Adipocyte (in vitro differentiated cells): ENCODE measurements at regions not wholly inside any gene's neighbourhood (a gene's known extent, or its start where the extent isn't known, plus 50 kb on each side); places are given as distances from the start of the nearest gene placed in this dataset.

Source experiments
- DNase-seq: peaks from one replicate; pipeline ENCODE4 v3.0.0-alpha.2; 2015; ENCODE audit warnings: low read depth
- H3K27me3 ChIP-seq: replicated peaks from 2 replicates; pipeline ENCODE4 v1.7.0; 2013; ENCODE audit warnings: mild to moderate bottlenecking, low read length, moderate library complexity; ENCODE audit not compliant: control insufficient read depth, insufficient read depth
- H3K36me3 ChIP-seq: 2 replicates; pipeline ENCODE4 v1.7.0; 2013; ENCODE audit warnings: low read length, mild to moderate bottlenecking, moderate library complexity; ENCODE audit not compliant: control insufficient read depth, insufficient read depth, severe bottlenecking
- H3K4me1 ChIP-seq: 2 replicates; pipeline ENCODE4 v1.7.0; 2013; ENCODE audit warnings: mild to moderate bottlenecking, low read length, moderate library complexity; ENCODE audit not compliant: control insufficient read depth, insufficient read depth
- H3K4me3 ChIP-seq: 2 replicates; pipeline ENCODE4 v1.7.0; 2013; ENCODE audit warnings: mild to moderate bottlenecking, low read length, moderate library complexity
- H3K9ac ChIP-seq: 2 replicates; pipeline ENCODE4 v1.7.0; 2013; ENCODE audit warnings: mild to moderate bottlenecking, low read length, moderate library complexity
- H3K9me3 ChIP-seq: 2 replicates; pipeline ENCODE4 v1.7.0; 2013; ENCODE audit warnings: mild to moderate bottlenecking, low read length, moderate library complexity; ENCODE audit not compliant: control insufficient read depth

- DNase-seq: no peak
- Histone ChIP-seq H3K4me3 (no peak overlapping the region), H3K9ac (no peak overlapping the region), H3K27me3 (peaks cover 3% of the 10 kb centered on the region), H3K36me3 (no peaks in the 10 kb centered on the region), H3K4me1 (no peaks in the 10 kb centered on the region), H3K9me3 (no peaks in the 10 kb centered on the region)
These were observed 302.0 kb downstream of the NFIB start for GRCh38 chr9:14011799-14012560.

GRCh38 chr9:14007190-14007769 lies 306.7 kb downstream of the NFIB start:
- no peak for DNase-seq
- no peaks in the 10 kb centered on the region for H3K36me3 ChIP-seq
- peaks cover under 1% of the 10 kb centered on the region for H3K9me3 ChIP-seq
- H3K9ac ChIP-seq: no peak overlapping the region
- peaks cover 3% of the 10 kb centered on the region for H3K27me3 ChIP-seq
- H3K4me1 ChIP-seq: no peaks in the 10 kb centered on the region
- no peak overlapping the region for H3K4me3 ChIP-seq

GRCh38 chr9:14006386-14007187 lies 307.4 kb downstream of the NFIB start:
- Histone ChIP-seq H3K4me1 (no peaks in the 10 kb centered on the region), H3K9ac (no peak overlapping the region), H3K9me3 (peaks cover 4% of the 10 kb centered on the region), H3K4me3 (no peak overlapping the region), H3K36me3 (no peaks in the 10 kb centered on the region), H3K27me3 (peaks cover 3% of the 10 kb centered on the region)
- no peak for DNase-seq

GRCh38 chr9:14004110-14004509 lies 309.8 kb downstream of the NFIB start:
- no peak overlapping the region for H3K9ac ChIP-seq
- peaks cover 3% of the 10 kb centered on the region for H3K27me3 ChIP-seq
- no peak for DNase-seq
- no peaks in the 10 kb centered on the region for H3K36me3 ChIP-seq
- H3K9me3 ChIP-seq: peaks cover 4% of the 10 kb centered on the region
- no peak overlapping the region for H3K4me3 ChIP-seq
- no peaks in the 10 kb centered on the region for H3K4me1 ChIP-seq

- H3K4me3 ChIP-seq: no peak overlapping the region
- H3K36me3 ChIP-seq: no peaks in the 10 kb centered on the region
- peaks cover 4% of the 10 kb centered on the region for H3K27me3 ChIP-seq
- no peaks in the 10 kb centered on the region for H3K9me3 ChIP-seq
- H3K4me1 ChIP-seq: peaks cover 6% of the 10 kb centered on the region
- DNase-seq: no peak
- H3K9ac ChIP-seq: no peak overlapping the region
These were observed 319.7 kb downstream of the NFIB start for GRCh38 chr9:13994240-13994639.

GRCh38 chr9:13993632-13994185 lies 320.2 kb downstream of the NFIB start:
- Histone ChIP-seq H3K9ac (no peak overlapping the region), H3K9me3 (no peaks in the 10 kb centered on the region), H3K4me3 (no peak overlapping the region), H3K27me3 (peaks cover 4% of the 10 kb centered on the region), H3K36me3 (no peaks in the 10 kb centered on the region), H3K4me1 (peaks cover 6% of the 10 kb centered on the region)
- no peak for DNase-seq

GRCh38 chr9:13992138-13993088 lies 321.5 kb downstream of the NFIB start:
- no peak for DNase-seq
- no peaks in the 10 kb centered on the region for H3K9me3 ChIP-seq
- H3K4me3 ChIP-seq: no peak overlapping the region
- H3K4me1 ChIP-seq: peaks cover 6% of the 10 kb centered on the region
- no peak overlapping the region for H3K9ac ChIP-seq
- H3K27me3 ChIP-seq: peaks cover 4% of the 10 kb centered on the region
- no peaks in the 10 kb centered on the region for H3K36me3 ChIP-seq

- Histone ChIP-seq H3K4me3 (no peak overlapping the region), H3K9me3 (no peaks in the 10 kb centered on the region)
- DNase-seq: no peak
These were observed 322.5 kb downstream of the NFIB start for GRCh38 chr9:13991395-13991794.

GRCh38 chr9:13990994-13991393 lies 322.9 kb downstream of the NFIB start:
- H3K4me1 ChIP-seq: peaks cover 6% of the 10 kb centered on the region
- no peak for DNase-seq
- no peaks in the 10 kb centered on the region for H3K36me3 ChIP-seq
- peaks cover 4% of the 10 kb centered on the region for H3K27me3 ChIP-seq
- no peak overlapping the region for H3K4me3 ChIP-seq
- no peak overlapping the region for H3K9ac ChIP-seq
- no peaks in the 10 kb centered on the region for H3K9me3 ChIP-seq

More at GRCh38 chr9:13991395-13991794, 322.5 kb downstream of the NFIB start:
- H3K36me3 ChIP-seq: no peaks in the 10 kb centered on the region
- H3K27me3 ChIP-seq: peaks cover 4% of the 10 kb centered on the region
- H3K9ac ChIP-seq: no peak overlapping the region
- H3K4me1 ChIP-seq: peaks cover 6% of the 10 kb centered on the region

- no peak for DNase-seq
- no peaks in the 10 kb centered on the region for H3K36me3 ChIP-seq
These were observed 323.6 kb downstream of the NFIB start for GRCh38 chr9:13990331-13990730.

More at GRCh38 chr9:13990331-13990730, 323.6 kb downstream of the NFIB start:
- Histone ChIP-seq H3K27me3 (peaks cover 4% of the 10 kb centered on the region), H3K4me3 (no peak overlapping the region), H3K9ac (no peak overlapping the region), H3K9me3 (no peaks in the 10 kb centered on the region), H3K4me1 (peaks cover 6% of the 10 kb centered on the region)
